ENCODE measurements at regions not wholly inside any gene's neighbourhood (a gene's known extent, or its start where the extent isn't known, plus 50 kb on each side); places are given as distances from the start of the nearest gene placed in this dataset.

DNA sequence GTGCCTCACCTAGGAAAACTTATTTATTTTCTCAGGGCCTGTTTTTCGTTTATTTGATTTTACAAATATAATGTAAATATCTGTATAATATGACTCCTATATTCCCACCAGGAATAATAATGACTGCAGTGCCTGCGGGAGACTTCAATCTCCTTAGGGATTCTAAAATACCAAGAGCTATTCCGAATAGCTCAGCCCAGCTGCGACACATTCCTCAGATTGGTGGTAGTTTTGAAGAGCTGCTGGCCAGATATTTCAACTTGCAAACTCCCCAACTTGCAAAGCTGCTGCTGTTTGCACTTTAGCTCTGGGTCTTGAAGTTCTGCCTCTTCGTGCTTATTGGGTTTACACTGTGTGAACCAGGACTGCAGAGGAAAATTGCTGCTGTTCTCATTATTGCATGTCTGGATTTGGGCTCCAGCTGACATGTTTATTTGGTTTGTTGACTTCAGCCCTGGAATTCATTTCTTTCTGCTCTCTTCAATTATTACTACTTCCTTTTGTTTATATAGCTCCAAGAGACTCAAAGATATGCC lies 480.2 kb upstream of the CHST9 start:
- TF ChIP-seq POLR2AphosphoS5 (IDR thresholded peaks at IDR 0.05; ENCODE audit: low read depth, low read length) (no peak), POLR2A (IDR thresholded peaks at IDR 0.05; ENCODE audit: low read depth, low read length) (no peak), TAF1 (IDR thresholded peaks at IDR 0.05; ENCODE audit: borderline replicate concordance, low read depth, low read length) (no peak)

All from GM12892 (cell line).